T-helper 1 cell treated with Interleukin-12 subunit alpha and Interleukin-12 subunit beta and Interleukin-4 antibody, amounts not matched to agents 30 ng/mL and 1 ng/mL, for 36 hours (primary cell): ENCODE measurements at regions not wholly inside any gene's neighbourhood (a gene's known extent, or its start where the extent isn't known, plus 50 kb on each side); places are given as distances from the start of the nearest gene placed in this dataset.
"Not testable (repeated sequence)": the region's sequence is repeated elsewhere in the genome, so short reads cannot be mapped to it uniquely, and the experiment has no call there.

Experiments
- intact Hi-C: fragments of 100-400 bp; cut with micrococcal nuclease; formaldehyde crosslinking; loops from one replicate; pipeline ENCODE4 v1.15.1; 2024

- intact Hi-C loops = not testable (repeated sequence)
These were observed 154.9 kb upstream of the IQSEC1 start for GRCh38 chr3:13228169-13228568.

- intact Hi-C loops = no loop called here
These were observed 154.3 kb upstream of the IQSEC1 start for GRCh38 chr3:13227315-13228165.

GRCh38 chr3:13224967-13225366 lies 151.7 kb upstream of the IQSEC1 start:
- intact Hi-C loops = no loop called here

GRCh38 chr3:13223574-13224237 lies 150.5 kb upstream of the IQSEC1 start:
- intact Hi-C loops = no loop called here

GRCh38 chr3:13222891-13223573 lies 149.8 kb upstream of the IQSEC1 start:
- intact Hi-C loops = no loop called here

GRCh38 chr3:13222131-13222530 lies 148.9 kb upstream of the IQSEC1 start:
- intact Hi-C loops = no loop called here

- intact Hi-C loops = no loop called here
These were observed 148.3 kb upstream of the IQSEC1 start for GRCh38 chr3:13221491-13222061.

- intact Hi-C loops = no loop called here
These were observed 147.8 kb upstream of the IQSEC1 start for GRCh38 chr3:13220991-13221390.

- intact Hi-C loops = no loop called here
These were observed 146.7 kb upstream of the IQSEC1 start for GRCh38 chr3:13219902-13220296.

- intact Hi-C loops = no loop called here
These were observed 146.1 kb upstream of the IQSEC1 start for GRCh38 chr3:13219077-13219901.

GRCh38 chr3:13218541-13218908 lies 145.3 kb upstream of the IQSEC1 start:
- intact Hi-C loops = no loop called here

- intact Hi-C loops = no loop called here
These were observed 144.7 kb upstream of the IQSEC1 start for GRCh38 chr3:13217736-13218540.

- intact Hi-C loops = no loop called here
These were observed 144.0 kb upstream of the IQSEC1 start for GRCh38 chr3:13217253-13217652.

GRCh38 chr3:13215940-13216546 lies 142.8 kb upstream of the IQSEC1 start:
- intact Hi-C loops = no loop called here

- intact Hi-C loops = no loop called here
These were observed 141.7 kb upstream of the IQSEC1 start for GRCh38 chr3:13214847-13215472.

- intact Hi-C loops = no loop called here
These were observed 140.9 kb upstream of the IQSEC1 start for GRCh38 chr3:13213911-13214846.

- intact Hi-C loops = no loop called here
These were observed 140.3 kb upstream of the IQSEC1 start for GRCh38 chr3:13213490-13213889.

- intact Hi-C loops = no loop called here
These were observed 138.5 kb upstream of the IQSEC1 start for GRCh38 chr3:13211605-13212210.
